CD4-positive, alpha-beta T cell treated with Interleukin-15 for 4 hours (primary cell): ENCODE measurements at regions not wholly inside any gene's neighbourhood (a gene's known extent, or its start where the extent isn't known, plus 50 kb on each side); places are given as distances from the start of the nearest gene placed in this dataset.

Experiments
- DNase-seq: peaks from one replicate; pipeline ENCODE4 v3.0.0-alpha.2; 2020; ENCODE audit warnings: low spot score

GRCh38 chr18:43886341-43886740 is 609.1 kb upstream of the SYT4 start:
- DNase-seq = no peak

DNA sequence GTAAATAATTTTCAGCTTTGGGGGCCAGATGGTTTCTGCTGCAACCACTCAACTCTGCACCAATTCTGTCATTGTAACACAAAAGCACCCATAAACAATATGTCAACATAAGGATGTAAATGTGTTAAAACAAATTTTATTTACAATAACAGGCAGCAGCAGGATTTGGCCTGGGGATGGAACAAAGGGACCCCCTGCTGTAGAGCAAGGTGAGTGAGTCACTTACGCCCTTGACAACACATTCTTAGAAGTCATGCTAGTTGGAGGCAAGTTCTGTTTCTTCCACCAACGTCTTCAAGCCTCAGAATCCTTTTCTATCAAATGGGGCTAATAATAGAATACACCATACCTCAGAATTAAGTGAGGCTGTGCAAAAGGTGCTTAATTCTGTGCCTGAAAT is 610.2 kb upstream of the SYT4 start:
- DNase-seq = no peak

GRCh38 chr18:43888598-43888997 is 611.3 kb upstream of the SYT4 start:
- no peak for DNase-seq

DNA sequence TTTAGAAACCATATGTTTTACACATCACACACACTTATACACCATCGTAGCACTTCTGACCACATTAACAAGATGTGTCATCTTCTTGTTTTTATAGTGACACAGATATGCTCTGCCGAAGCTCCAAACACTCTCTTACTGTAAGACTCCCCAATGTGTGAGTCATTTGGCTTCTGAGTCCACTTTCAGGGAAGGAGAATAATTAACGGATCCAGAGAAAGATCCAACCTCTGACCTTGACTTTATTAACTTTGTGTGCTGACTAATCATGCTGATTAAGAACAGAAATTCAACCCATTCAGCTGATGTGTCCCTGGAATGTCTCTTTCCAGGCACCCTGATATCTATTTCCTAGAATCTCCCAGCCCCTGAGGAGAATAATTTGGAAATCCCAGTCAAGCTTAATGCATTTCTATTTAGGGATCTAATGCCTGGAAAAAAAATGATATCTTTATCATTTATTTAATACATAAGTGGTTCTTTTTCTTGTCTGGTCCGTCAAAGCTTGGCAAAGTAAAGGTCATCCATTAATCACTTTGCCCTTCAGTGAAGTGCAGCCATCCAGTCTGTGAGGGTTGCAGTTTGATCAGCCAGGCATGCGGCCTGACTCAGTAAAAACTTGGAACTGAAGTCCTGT is 615.8 kb upstream of the SYT4 start:
- no peak for DNase-seq

GRCh38 chr18:43904209-43904837 is 627.0 kb upstream of the SYT4 start:
- no peak for DNase-seq

DNA sequence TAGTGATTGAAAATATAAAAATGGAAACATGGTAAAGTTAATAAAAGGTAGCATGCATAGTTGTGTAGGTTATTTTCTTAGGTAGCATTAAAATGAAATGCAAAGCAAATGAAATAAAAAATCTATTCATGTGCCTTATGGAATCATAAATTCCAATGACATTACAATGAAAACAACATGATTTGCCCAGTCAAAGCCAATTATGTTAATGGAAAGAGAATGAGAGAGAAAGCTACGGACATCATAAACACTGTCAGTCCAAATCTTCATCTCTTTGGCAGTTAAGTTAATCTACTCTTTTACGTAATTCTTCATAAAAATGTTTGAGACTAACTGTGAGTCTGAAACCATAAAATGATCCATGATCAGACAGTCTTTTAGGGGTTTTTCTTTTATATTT is 636.7 kb upstream of the SYT4 start:
- DNase-seq = no peak

- DNase-seq = no peak
These were observed 639.7 kb upstream of the SYT4 start for GRCh38 chr18:43916984-43917383.

DNA sequence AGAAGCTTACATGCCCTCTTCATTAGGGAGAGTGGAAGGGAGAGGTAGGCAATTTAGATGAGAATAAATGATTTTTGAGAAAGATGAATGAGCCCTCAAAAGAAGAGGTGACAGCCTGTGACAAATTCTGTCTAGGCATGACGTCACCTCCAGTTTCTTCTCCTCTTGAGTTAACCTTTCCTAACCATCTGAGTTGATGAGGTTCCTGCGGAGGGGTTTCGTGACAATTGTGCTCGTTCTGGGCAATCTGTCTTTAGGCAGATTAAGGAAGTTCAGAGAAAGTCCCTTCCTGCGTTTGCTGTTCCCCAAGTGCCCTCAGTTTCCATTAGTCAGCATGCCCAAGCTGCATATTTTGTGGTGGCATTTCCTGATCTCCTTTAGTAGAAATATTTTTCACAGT is 640.2 kb upstream of the SYT4 start:
- no peak for DNase-seq

DNA sequence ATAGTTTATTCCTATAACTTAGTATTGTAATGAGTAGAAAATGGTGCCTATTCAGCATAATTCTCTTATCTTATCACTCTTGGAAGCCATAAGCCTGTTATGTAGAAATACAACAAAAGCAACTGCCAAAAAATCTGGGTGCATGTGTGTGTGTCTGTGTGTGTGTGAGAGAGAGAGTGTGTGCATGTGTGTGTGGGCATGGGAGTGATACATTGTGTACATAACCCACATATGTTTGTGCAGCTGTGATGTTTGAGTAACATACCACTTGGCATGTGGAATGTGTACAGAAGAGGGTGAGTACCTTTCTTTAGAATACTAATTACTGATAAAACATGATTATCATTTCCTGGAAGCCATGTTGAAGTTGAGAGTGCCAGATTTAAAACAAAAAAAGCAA is 642.3 kb upstream of the SYT4 start:
- no peak for DNase-seq

- no peak for DNase-seq
These were observed 654.1 kb upstream of the SYT4 start for GRCh38 chr18:43931439-43931838.

GRCh38 chr18:43932140-43932539 is 654.9 kb upstream of the SYT4 start:
- DNase-seq = no peak

DNA sequence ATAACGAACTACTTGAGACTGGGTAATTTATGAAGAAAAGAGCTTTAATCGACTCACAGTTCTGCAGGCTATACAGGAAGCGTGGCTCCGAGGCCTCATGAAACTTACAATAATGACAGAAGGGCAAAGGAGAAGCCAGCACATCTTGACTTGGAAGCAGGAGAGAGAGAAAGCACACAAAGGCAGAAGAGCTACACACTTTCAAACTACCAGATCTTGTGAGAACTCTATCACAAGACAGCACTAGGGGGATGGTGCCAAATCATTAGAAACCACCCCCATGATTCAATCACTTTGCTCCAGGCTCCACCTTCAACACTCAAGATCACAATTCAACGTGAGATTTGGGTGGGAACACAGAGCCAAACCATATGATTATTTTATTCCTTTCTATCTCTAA is 655.9 kb upstream of the SYT4 start:
- no peak for DNase-seq

DNA sequence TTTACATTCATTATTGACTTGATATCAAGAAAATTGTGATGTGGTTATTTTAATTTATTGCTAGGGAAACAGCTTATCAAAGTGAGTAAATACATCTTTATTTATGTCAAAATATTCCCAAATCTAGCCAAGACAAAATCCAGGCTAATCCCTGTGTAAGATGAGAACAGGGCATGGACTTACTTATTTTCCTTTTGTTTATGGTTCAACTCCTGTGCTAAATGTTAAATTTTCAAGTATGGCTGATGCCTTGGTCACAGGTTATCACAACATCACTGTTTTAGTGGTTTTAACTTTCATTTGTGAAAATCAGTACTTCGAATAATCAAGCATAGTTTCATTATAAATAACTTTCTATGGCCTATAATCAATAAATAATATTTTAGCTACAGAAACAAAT is 657.0 kb upstream of the SYT4 start:
- no peak for DNase-seq

- DNase-seq = no peak
These were observed 657.6 kb upstream of the SYT4 start for GRCh38 chr18:43934781-43935471.

GRCh38 chr18:43936176-43936575 is 658.9 kb upstream of the SYT4 start:
- no peak for DNase-seq

- no peak for DNase-seq
These were observed 672.0 kb upstream of the SYT4 start for GRCh38 chr18:43949291-43949690.

GRCh38 chr18:43950062-43950461 is 672.8 kb upstream of the SYT4 start:
- DNase-seq = no peak

DNA sequence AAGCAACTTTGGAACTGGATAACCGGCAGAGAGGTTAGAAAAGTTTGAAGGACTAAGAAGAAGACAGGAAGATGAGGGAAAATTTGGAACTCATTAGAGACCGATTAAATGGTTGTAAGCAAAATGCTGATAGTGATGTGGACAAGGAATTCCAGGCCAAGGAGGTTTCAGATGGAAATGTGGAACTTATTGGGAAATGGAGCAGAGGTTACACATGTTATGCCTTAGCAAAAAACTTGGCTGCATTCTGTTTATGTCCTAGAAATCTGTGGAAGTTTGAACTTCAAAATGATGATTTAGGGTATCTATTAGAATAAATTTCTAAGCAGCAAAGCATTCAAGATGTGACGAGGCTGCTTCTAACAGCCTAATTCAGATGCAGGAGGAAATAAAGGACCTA is 675.1 kb upstream of the SYT4 start:
- DNase-seq = no peak

DNA sequence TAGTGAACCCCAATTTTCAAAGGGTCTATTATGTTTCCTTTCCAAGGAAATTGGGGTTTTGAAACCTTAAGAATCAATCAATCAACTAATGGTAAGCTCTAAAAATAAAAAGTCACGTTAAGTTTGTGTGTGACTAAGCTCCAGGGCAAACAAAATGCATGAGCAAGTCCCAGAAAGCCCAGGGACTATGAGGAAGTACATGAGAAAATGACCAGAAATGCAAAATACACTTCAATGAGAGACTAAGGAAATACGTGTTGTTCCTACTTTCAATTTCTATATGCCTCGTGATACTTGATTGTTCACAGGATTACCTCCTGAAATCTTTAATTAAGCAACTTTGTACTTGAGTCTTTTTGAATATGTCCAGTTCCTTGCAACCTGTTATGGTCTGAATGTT is 684.4 kb upstream of the SYT4 start:
- no peak for DNase-seq

DNA sequence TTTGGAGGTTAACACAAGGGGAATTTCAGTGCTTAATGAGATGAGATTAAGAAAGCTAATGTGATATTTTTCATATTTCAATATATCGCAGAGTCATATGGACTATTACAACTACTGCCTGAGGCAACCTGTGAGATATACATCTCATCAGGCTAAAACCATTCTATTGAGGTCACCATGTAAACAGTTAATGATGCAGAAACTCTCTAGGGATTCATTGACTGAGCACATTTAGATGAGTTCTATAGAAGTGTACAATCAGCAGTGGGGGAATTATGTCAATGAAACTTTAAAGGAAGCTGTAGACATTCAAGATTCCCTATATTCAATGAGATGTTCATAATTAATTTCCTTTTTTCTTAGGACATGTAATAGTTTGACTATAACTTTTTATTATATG is 687.4 kb upstream of the SYT4 start:
- DNase-seq = no peak

- no peak for DNase-seq
These were observed 688.4 kb upstream of the SYT4 start for GRCh38 chr18:43965691-43966090.

DNA sequence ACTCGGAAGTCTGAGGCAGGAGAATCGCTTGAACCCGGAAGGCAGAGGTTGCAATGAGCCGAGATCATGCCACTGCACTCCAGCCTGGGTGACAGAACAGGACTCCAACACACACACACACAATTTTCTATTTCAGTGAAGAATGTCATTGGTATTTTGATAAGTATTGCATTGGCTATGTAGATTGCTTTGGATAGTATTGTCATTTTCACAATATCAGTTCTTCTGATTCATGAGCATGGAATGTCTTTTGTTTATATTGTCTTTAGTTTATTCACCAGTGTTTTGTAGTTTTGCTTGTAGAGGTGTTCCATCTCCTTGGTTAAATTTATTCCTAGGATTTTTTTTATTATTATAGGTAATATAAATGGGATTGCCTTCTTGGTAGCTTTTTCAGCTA is 693.4 kb upstream of the SYT4 start:
- DNase-seq = no peak

- DNase-seq = no peak
These were observed 700.9 kb upstream of the SYT4 start for GRCh38 chr18:43978174-43978573.

GRCh38 chr18:43982582-43982981 is 698.1 kb upstream of the SETBP1 start:
- DNase-seq = no peak
